Esophagus squamous epithelium (tissue), 5 donors: ENCODE measurements at regions not wholly inside any gene's neighbourhood (a gene's known extent, or its start where the extent isn't known, plus 50 kb on each side); places are given as distances from the start of the nearest gene placed in this dataset.
A peak's percentile ranks its signal among the peaks of the same experiment; 100 is the strongest.
"Not testable (repeated sequence)": the region's sequence is repeated elsewhere in the genome, so short reads cannot be mapped to it uniquely, and the experiment has no call there.

ENCODE experiments used
- DNase-seq: peaks from one replicate; lab custom pipeline; 2025; lab: John Stamatoyannopoulos, UW
- H3K27ac ChIP-seq, 4 donors: fragments of 200-600 bp; sonication (generic); one replicate each; pipeline ENCODE4 v1.5.1; 2016 to 2019; ENCODE audit warnings: mild to moderate bottlenecking in 1 of 4
- H3K27me3 ChIP-seq, 4 donors: fragments of 200-600 bp; sonication (generic); 1 replicate in 3 of 4; 2 replicates in 1 of 4; pipeline versions ENCODE4 v1.5.1 to v1.6.0; 2017 to 2021; ENCODE audit warnings: antibody characterized with exemption in 1 of 4
- H3K36me3 ChIP-seq, 3 donors: fragments of 200-600 bp; sonication (generic); one replicate each; pipeline ENCODE4 v1.5.1; 2016 to 2019
- H3K4me1 ChIP-seq, 3 donors: fragments of 200-600 bp; sonication (generic); one replicate each; pipeline ENCODE4 v1.5.1; 2017 to 2019
- H3K4me3 ChIP-seq, 4 donors: fragments of 200-600 bp; sonication (generic); 1 replicate in 3 of 4; 2 replicates in 1 of 4; pipeline ENCODE4 v1.5.1; 2016 to 2019; ENCODE audit warnings: mild to moderate bottlenecking in 2 of 4, moderate library complexity in 1 of 4
- H3K9me3 ChIP-seq, 3 donors: fragments of 200-600 bp; sonication (generic); one replicate each; pipeline ENCODE4 v1.5.1; 2016 to 2019
- POLR2A ChIP-seq, 4 donors: fragments of 450-650 bp; IDR thresholded peaks; one replicate each; pipeline ENCODE4 v1.6.1; 2017; ENCODE audit warnings: antibody characterized with exemption in 4 of 4, mild to moderate bottlenecking in 4 of 4, moderate library complexity in 3 of 4
- WGBS, 2 donors: methylation state at CpG; one replicate each; pipeline ENCODE4 v1.1.5; 2018; 5-methylcytosine and 5-hydroxymethylcytosine counted together
- intact Hi-C: fragments of 100-400 bp; cut with DNase I; formaldehyde crosslinking; loops from one replicate; pipeline ENCODE4 v1.15.0; 2022
- TF ChIP-seq, protein P1 (sequence below), 6 experiments: fragments of 450-650 bp in 4 of 6; fragments of 200-600 bp in 2 of 6; sonication (generic) in 2 of 6; IDR thresholded peaks; one replicate each; pipeline ENCODE4 v1.5.1; 2016 to 2019; ENCODE audit warnings: antibody characterized with exemption in 6 of 6, mild to moderate bottlenecking in 4 of 6, moderate library complexity in 4 of 6
- donor health status: DM: yes; HTN: yes; CAD: no.

DNA sequence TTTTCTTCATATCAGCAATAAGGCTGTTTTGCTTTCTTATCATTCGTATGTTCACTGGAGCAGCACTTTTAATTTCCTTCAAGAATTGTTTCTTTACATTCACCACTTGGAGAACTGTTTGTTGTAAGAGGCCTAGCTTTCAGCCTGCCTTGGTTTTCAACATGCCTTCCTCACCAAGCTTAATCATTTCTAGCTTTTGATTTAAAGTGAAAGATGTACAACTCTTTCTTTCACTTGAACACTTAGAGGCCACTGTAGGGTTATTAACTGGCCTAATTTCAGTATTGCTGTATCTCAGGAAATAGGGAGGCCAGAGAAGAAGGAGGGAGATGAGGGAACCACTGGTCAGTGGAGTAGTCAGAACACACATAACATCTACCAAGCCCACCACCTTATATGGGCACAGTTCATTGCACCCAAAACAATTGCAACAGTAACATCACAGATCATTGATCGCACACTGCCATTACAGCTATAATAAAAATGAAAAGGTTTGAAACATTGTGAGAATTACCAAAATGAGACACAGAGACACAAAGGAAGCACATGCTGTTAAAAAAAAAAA is 181.4 kb upstream of the TUBA3C start:
- Histone ChIP-seq H3K9me3 (no peaks in the 10 kb centered on the region), H3K36me3 (no peaks in the 10 kb centered on the region), H3K4me3 (no peak overlapping the region), H3K27me3 (no peaks in the 10 kb centered on the region), H3K4me1 (no peaks in the 10 kb centered on the region), H3K27ac (no peak overlapping the region)
- no peak for DNase-seq
- no peak for TF ChIP-seq POLR2A (IDR thresholded peaks at IDR 0.05)
- intact Hi-C loops = no loop called here
- WGBS, 2 donors = 27 to 37% methylated on average over 2 of the region's 2 CpGs

DNA sequence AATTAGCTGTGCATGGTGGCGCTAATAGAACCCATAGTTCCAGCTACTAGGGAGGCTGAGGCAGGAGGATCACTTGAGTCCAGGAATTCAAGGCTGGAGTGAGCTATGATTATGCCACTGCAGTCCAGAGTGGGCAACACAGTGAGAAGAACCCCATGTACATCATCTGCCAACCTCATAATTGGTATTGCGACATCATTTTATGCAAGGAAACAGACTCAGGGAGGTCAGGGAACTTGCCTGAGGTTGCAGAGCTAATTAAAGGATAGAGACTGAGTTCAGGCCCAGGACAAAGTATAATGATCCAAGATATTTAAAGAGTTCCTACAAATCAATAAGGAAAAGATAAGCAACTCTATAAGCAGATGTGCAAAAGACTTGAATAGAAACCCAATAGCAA is 178.1 kb upstream of the TUBA3C start:
- H3K4me1 ChIP-seq, H3K27me3 ChIP-seq, intact Hi-C loops: not testable (repeated sequence)

DNA sequence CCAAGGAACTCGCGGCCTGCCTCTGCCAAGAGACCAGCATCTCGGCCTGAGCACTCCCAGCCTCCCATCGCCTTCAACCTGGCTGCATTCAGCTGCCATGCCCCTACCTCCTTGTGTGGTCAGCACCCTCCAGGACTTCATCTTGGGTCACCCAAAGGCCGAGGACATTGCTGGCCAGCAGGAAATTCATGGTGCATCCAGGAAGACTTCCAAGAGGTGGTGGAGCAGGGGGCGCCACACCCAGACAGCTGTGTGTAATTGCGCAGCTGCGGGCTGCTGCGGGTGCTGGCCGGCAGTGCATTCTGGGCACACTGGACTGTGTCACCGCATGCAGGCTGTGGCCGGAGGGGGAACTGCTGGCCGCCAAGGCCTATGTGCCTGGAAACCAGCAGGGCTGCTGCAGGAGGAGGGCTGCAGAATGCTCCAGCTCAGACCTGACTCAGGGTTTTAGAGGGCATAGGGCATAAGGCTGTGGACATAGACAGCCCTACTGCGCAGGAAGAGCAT is 164.3 kb upstream of the TUBA3C start:
- Histone ChIP-seq H3K27me3 (peaks cover 0 to 15% (median 0%) of the 10 kb centered on the region in 4 donors), H3K4me3 (no peak overlapping the region), H3K9me3 (peaks cover 0 to 7% (median 0%) of the 10 kb centered on the region in 3 donors), H3K27ac (no peak overlapping the region), H3K36me3 (no peaks in the 10 kb centered on the region), H3K4me1 (no peaks in the 10 kb centered on the region)
- DNase-seq = no peak
- intact Hi-C loops = no loop called here
- WGBS, 2 donors = 64 to 90% methylated on average over 1 to 8 of the region's 14 CpGs
- TF ChIP-seq, protein P1, sequence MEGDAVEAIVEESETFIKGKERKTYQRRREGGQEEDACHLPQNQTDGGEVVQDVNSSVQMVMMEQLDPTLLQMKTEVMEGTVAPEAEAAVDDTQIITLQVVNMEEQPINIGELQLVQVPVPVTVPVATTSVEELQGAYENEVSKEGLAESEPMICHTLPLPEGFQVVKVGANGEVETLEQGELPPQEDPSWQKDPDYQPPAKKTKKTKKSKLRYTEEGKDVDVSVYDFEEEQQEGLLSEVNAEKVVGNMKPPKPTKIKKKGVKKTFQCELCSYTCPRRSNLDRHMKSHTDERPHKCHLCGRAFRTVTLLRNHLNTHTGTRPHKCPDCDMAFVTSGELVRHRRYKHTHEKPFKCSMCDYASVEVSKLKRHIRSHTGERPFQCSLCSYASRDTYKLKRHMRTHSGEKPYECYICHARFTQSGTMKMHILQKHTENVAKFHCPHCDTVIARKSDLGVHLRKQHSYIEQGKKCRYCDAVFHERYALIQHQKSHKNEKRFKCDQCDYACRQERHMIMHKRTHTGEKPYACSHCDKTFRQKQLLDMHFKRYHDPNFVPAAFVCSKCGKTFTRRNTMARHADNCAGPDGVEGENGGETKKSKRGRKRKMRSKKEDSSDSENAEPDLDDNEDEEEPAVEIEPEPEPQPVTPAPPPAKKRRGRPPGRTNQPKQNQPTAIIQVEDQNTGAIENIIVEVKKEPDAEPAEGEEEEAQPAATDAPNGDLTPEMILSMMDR (IDR thresholded peaks at IDR 0.05) = no peak
- TF ChIP-seq POLR2A (IDR thresholded peaks at IDR 0.05) = no peak

More for the DNA sequence above, 178.1 kb upstream of the TUBA3C start:
- WGBS, 2 donors = 86 to 90% methylated on average over 1 to 2 of the region's 2 CpGs
- not testable (repeated sequence) for H3K9me3 ChIP-seq, H3K27ac ChIP-seq, DNase-seq, H3K36me3 ChIP-seq, H3K4me3 ChIP-seq

DNA sequence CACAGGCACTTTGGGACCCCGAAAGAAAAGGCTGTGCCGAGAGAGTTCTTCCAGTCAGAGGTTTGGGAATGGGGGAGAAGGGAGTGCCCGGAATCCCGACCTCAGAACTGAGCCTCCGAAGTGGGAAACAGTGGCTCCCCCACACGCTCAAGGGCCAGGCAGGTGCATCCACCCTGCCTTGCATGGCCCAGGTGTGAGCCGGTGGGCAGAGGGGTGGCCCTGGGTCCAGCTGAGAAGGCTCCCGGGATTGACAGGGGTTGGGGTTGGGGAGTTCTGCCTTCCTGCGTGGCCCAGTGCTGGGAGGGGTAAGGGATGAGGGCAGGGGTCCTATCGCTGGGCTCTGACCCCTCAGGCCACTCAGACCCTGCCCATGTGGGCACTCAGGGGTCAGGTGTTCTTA is 163.5 kb upstream of the TUBA3C start:
- peaks cover 0 to 15% (median 0%) of the 10 kb centered on the region in 4 donors for H3K27me3 ChIP-seq
- H3K27ac ChIP-seq = no peak overlapping the region
- no peak for DNase-seq
- peaks cover 0 to 7% (median 0%) of the 10 kb centered on the region in 3 donors for H3K9me3 ChIP-seq
- TF ChIP-seq POLR2A (IDR thresholded peaks at IDR 0.05) = no peak
- 20% methylated on average over 1 of the region's 10 CpGs; no CpG with 5 or more reads in 1 of the 2 donors for WGBS, 2 donors
- intact Hi-C loops = no loop called here
- no peaks in the 10 kb centered on the region for H3K36me3 ChIP-seq
- H3K4me1 ChIP-seq = no peaks in the 10 kb centered on the region
- H3K4me3 ChIP-seq = no peak overlapping the region

DNA sequence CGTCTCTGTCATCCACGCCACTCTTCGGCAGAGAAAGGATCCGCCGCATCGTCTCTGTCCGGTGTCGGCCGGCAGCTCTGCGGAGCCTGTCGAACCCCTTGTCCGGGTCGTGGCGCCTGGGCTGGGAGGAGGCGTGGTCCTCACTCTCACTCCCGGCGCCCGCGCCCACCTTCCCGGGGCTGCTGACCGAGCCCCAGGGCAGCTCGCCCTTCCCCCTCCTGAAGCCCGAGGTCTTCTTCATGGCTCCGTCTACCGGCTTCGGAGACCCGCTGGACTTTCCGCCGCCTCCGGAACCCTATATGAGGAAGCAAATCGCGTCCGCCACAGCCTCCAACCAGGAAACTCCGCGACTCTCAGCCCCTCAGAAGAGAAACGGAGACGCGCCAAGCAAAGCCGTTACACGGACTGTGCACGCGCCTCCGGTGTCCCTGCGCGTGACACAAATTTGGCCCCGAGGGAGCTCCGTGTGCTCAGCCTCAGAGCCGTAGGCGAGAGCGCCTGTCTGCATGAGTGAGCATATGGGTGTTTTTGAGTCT is 163.0 kb upstream of the TUBA3C start:
- 26% methylated on average over 15 of the region's 50 CpGs; no CpG with 5 or more reads in 1 of the 2 donors for WGBS, 2 donors
- intact Hi-C loops, H3K36me3 ChIP-seq, DNase-seq, H3K4me1 ChIP-seq, H3K9me3 ChIP-seq, H3K27ac ChIP-seq: not testable (repeated sequence)
- Histone ChIP-seq H3K4me3 (peak overlapping the region in 2 of 4 donors; percentile 27 to 55), H3K27me3 (peaks cover 0 to 15% (median 0%) of the 10 kb centered on the region in 4 donors)

DNA sequence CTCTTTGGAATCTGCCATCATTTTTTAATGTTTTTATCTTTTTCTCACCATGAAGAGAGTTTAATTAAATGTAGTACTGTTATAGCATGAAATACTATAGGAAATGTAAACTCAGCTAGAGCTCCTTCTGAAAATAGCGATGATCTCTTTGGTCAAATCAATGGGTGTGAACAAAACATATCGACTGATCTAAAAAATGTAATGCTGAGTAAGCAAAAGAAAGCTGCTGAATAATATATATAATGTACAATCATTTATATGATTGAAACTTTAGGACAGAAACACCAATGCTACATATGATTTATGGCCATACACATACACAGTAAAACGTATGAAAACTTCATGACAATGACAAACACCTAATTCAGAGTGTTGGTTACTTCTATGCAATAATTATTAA is 150.8 kb upstream of the TUBA3C start:
- TF ChIP-seq, protein P1 (IDR thresholded peaks at IDR 0.05) = no peak
- no peak for TF ChIP-seq POLR2A (IDR thresholded peaks at IDR 0.05)
- Histone ChIP-seq H3K27me3 (no peaks in the 10 kb centered on the region), H3K27ac (no peak overlapping the region), H3K9me3 (no peaks in the 10 kb centered on the region), H3K4me3 (no peak overlapping the region), H3K4me1 (no peaks in the 10 kb centered on the region), H3K36me3 (no peaks in the 10 kb centered on the region)
- WGBS, 2 donors = 61 to 64% methylated on average over 3 of the region's 3 CpGs
- DNase-seq = no peak
- intact Hi-C loops = no loop called here

DNA sequence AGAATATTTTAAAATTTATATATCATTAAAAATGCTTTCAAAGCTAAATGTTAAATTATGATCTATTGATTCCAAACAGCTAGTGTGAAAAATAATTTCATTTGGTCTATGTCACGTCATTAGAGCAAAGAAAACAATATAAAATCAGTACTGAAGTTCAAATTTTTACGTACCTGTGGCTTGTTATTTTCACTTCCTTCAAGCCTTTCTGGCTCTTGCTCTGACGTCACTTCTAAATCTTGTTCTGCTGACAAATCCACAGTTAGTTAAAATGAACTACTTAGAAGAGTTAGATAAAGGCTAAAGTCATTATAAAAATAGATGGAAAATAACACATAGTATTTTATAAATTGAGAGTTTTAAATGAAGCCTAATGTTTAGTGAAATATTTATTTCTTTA is 147.7 kb upstream of the TUBA3C start:
- no peak overlapping the region for H3K4me3 ChIP-seq
- no peak for TF ChIP-seq POLR2A (IDR thresholded peaks at IDR 0.05)
- TF ChIP-seq, protein P1 (IDR thresholded peaks at IDR 0.05) = no peak

More for the DNA sequence above, 147.7 kb upstream of the TUBA3C start:
- no peak overlapping the region for H3K27ac ChIP-seq
- no peak for DNase-seq
- intact Hi-C loops = no loop called here
- H3K36me3 ChIP-seq = no peaks in the 10 kb centered on the region
- H3K9me3 ChIP-seq = peaks cover 0 to 7% (median 0%) of the 10 kb centered on the region in 3 donors
- H3K4me1 ChIP-seq = no peaks in the 10 kb centered on the region
- WGBS, 2 donors = 56 to 60% methylated on average over 3 of the region's 3 CpGs
- no peaks in the 10 kb centered on the region for H3K27me3 ChIP-seq
